Lung (tissue), 11 donors: ENCODE measurements at regions not wholly inside any gene's neighbourhood (a gene's known extent, or its start where the extent isn't known, plus 50 kb on each side); places are given as distances from the start of the nearest gene placed in this dataset.

Experiments
- ATAC-seq: fragments of 200-7000 bp; cut with Tn5 transposase; one replicate; pipeline ENCODE4 v1.9.1; 2020; ENCODE audit warnings: moderate number of reproducible peaks; ENCODE audit not compliant: insufficient read depth, low FRiP score
- DNase-seq, 3 donors: peaks; one replicate each; pipeline ENCODE4 v3.0.0-alpha.2; 2013 to 2017
- H3K27ac ChIP-seq, 2 donors: one replicate each; pipeline ENCODE4 v1.5.1; 2013; ENCODE audit warnings: mild to moderate bottlenecking in 2 of 2, moderate library complexity in 2 of 2, control low read depth in 1 of 2, inconsistent platforms in 1 of 2, low read depth in 1 of 2, low read length in 1 of 2
- H3K27me3 ChIP-seq, 3 donors: one replicate each; pipeline ENCODE4 v1.5.1; 2013; ENCODE audit warnings: low read length in 2 of 3; ENCODE audit not compliant: control insufficient read depth in 3 of 3, insufficient read depth in 3 of 3
- H3K36me3 ChIP-seq, 4 donors: one replicate each; pipeline ENCODE4 v1.5.1; 2013; ENCODE audit warnings: low read length in 4 of 4, mild to moderate bottlenecking in 1 of 4, moderate library complexity in 1 of 4; ENCODE audit not compliant: control insufficient read depth in 4 of 4, insufficient read depth in 4 of 4
- H3K4me1 ChIP-seq, 5 donors: one replicate each; pipeline ENCODE4 v1.5.1; 2013; ENCODE audit warnings: low read length in 5 of 5, mild to moderate bottlenecking in 2 of 5, moderate library complexity in 1 of 5; ENCODE audit not compliant: control insufficient read depth in 5 of 5, insufficient read depth in 5 of 5
- H3K4me3 ChIP-seq: one replicate; pipeline ENCODE4 v1.5.1; 2013; ENCODE audit warnings: mild to moderate bottlenecking, control low read depth, moderate library complexity
- H3K9ac ChIP-seq, 2 donors: one replicate each; pipeline ENCODE4 v1.5.1; 2013; ENCODE audit warnings: low read length in 2 of 2, control low read depth in 1 of 2; ENCODE audit not compliant: insufficient read depth in 1 of 2
- H3K9me3 ChIP-seq, 4 donors: one replicate each; pipeline ENCODE4 v1.5.1; 2013; ENCODE audit warnings: low read length in 3 of 4, mild to moderate bottlenecking in 1 of 4, moderate library complexity in 1 of 4; ENCODE audit not compliant: control insufficient read depth in 4 of 4, insufficient read depth in 3 of 4
- WGBS, 2 donors: extraction: QIAGEN DNeasy Blood & Tissue Kit; methylation state at CpG; one replicate each; pipeline ENCODE4 v1.1.7; 2013; 5-methylcytosine and 5-hydroxymethylcytosine counted together
- TF ChIP-seq, protein P1 (sequence below): IDR thresholded peaks from 2 replicates; pipeline ENCODE4 v1.5.1; 2012; ENCODE audit warnings: mild to moderate bottlenecking; ENCODE audit errors: control extremely low read depth, extremely low read depth
- donor health status: control.
- donor health status: control.
- donor health status: Bipolar disorder and iron deficiency.
- donor health status: healthy.
- donor health status: DM: yes; HTN: yes; CAD: no.

DNA sequence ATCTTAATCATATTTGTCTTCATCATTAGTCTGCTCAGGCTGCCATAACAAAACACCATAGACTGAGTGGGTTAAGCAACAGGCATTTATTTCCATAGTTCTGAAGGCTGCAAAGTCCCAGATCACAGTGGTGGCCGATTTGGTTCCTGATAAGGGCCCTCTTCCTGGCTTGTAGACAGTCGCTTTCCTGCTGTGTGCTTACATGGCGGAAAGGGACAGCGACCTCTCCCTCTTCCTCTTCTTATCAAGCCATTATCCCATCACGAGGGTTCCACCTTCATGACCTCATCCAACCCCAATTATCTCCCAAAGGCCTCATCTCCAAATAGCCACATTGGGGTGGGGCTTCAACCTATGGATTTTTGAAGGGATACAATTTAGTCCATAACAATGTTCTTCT is 84.0 kb downstream of the LYZL1 start:
- WGBS, 2 donors = 71% methylated on average over 5 of the region's 5 CpGs

DNA sequence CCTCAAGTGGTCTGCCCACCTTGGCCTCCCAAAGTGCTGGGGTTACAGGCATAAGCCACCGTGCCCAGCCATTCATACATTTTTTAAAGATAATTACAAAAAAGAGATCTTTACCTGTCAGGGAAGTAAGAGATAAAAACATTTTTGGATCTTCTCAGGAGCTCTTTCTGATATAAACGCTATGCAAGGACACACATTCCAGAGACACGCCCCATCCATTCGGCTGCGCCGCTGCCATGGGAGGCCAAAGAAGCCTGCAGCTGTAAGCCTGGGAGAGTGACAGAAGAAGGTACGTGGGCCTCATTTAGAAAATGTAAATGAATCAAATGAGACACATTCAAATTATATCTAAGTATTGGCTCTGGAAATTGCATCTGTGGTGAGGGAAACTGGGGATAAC is 85.3 kb downstream of the LYZL1 start:
- 83 to 91% methylated on average over 7 of the region's 7 CpGs for WGBS, 2 donors
- TF ChIP-seq, protein P1, sequence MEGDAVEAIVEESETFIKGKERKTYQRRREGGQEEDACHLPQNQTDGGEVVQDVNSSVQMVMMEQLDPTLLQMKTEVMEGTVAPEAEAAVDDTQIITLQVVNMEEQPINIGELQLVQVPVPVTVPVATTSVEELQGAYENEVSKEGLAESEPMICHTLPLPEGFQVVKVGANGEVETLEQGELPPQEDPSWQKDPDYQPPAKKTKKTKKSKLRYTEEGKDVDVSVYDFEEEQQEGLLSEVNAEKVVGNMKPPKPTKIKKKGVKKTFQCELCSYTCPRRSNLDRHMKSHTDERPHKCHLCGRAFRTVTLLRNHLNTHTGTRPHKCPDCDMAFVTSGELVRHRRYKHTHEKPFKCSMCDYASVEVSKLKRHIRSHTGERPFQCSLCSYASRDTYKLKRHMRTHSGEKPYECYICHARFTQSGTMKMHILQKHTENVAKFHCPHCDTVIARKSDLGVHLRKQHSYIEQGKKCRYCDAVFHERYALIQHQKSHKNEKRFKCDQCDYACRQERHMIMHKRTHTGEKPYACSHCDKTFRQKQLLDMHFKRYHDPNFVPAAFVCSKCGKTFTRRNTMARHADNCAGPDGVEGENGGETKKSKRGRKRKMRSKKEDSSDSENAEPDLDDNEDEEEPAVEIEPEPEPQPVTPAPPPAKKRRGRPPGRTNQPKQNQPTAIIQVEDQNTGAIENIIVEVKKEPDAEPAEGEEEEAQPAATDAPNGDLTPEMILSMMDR = no peak
- DNase-seq (no peak), ATAC-seq (no peak)
- Histone ChIP-seq H3K4me1 (peaks cover 0 to 11% (median 0%) of the 10 kb centered on the region in 5 donors), H3K27ac (no peak overlapping the region), H3K9me3 (no peaks in the 10 kb centered on the region), H3K9ac (no peak overlapping the region), H3K27me3 (no peaks in the 10 kb centered on the region), H3K4me3 (no peak overlapping the region), H3K36me3 (no peaks in the 10 kb centered on the region)

More for the DNA sequence above, 84.0 kb downstream of the LYZL1 start:
- TF ChIP-seq, protein P1 = no peak
- Histone ChIP-seq H3K36me3 (no peaks in the 10 kb centered on the region), H3K9me3 (no peaks in the 10 kb centered on the region), H3K4me3 (no peak overlapping the region), H3K27me3 (no peaks in the 10 kb centered on the region), H3K27ac (no peak overlapping the region), H3K9ac (no peak overlapping the region), H3K4me1 (peaks cover 0 to 7% (median 0%) of the 10 kb centered on the region in 5 donors)
- ATAC-seq = no peak
- DNase-seq = no peak

DNA sequence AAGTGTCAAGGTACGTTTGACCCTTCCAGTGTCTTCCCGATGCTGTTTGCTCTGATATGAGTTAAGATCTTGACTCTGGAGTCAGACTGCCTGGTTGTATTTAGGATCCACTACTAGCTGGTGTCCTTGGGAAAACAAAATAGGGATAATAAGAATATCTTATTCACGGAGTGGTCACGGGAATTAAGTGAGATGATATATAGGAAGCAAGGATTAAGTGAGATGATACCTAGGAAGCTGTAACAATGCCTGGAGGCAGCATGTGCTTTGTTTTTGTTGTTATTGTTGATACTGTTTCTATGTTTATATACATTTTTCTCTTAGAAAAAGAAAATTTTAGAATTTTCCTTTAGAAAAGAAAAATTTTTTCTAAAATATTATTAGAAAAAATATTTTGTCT is 87.0 kb downstream of the LYZL1 start:
- TF ChIP-seq, protein P1 = no peak
- WGBS, 2 donors = 89 to 90% methylated on average over 4 of the region's 4 CpGs
- no peak for ATAC-seq
- Histone ChIP-seq H3K9me3 (no peaks in the 10 kb centered on the region), H3K36me3 (no peaks in the 10 kb centered on the region), H3K9ac (no peak overlapping the region), H3K4me3 (no peak overlapping the region), H3K27me3 (no peaks in the 10 kb centered on the region), H3K4me1 (peaks cover 0 to 20% (median 6%) of the 10 kb centered on the region in 5 donors), H3K27ac (no peak overlapping the region)
- no peak for DNase-seq

DNA sequence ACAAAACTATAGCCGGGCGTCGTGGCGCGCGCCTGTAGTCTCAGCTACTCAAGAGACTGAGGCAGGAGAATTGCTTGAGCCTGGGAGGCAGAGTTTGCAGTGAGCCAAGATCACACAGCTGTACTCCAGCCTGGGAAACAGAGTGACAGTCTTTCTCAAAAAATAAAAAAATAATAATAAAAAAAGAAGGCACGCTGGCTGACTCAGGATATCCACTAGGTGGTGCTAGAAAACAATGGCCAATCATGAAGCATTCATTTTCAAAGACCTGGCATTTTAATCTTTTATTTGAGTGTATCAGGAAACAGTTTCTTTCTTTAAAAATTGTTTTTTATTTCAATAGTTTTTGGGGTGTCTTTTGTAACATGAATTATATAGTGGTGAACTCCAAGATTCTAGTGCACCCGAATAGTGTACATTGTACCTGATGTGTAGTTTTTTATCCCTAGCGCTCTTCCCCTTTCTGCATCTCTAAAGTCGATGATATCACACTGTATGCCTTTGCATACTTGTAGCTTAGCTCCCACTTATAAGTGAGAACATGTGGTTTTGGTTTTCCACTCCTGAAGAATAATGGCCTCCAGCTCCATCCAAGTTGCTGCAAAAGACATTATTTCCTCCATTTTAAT is 88.6 kb downstream of the LYZL1 start:
- no peak for ATAC-seq
- Histone ChIP-seq H3K4me1 (peaks cover 0 to 32% (median 6%) of the 10 kb centered on the region in 5 donors), H3K4me3 (no peak overlapping the region), H3K27ac (no peak overlapping the region), H3K27me3 (no peaks in the 10 kb centered on the region), H3K9ac (no peak overlapping the region), H3K36me3 (no peaks in the 10 kb centered on the region), H3K9me3 (no peaks in the 10 kb centered on the region)
- TF ChIP-seq, protein P1 = peak; percentile 32
- DNase-seq = peak in 2 of 3 donors; percentile 54 to 56
- WGBS, 2 donors = 79 to 84% methylated on average over 9 to 10 of the region's 10 CpGs
